Urinary bladder (tissue), 3 donors: ENCODE measurements at regions not wholly inside any gene's neighbourhood (a gene's known extent, or its start where the extent isn't known, plus 50 kb on each side); places are given as distances from the start of the nearest gene placed in this dataset.

ENCODE experiments used
- DNase-seq: peaks from one replicate; pipeline ENCODE4 v3.0.0-alpha.2; 2015; ENCODE audit errors: extremely low spot score
- H3K27ac ChIP-seq: one replicate; pipeline ENCODE4 v1.5.1; 2013; ENCODE audit warnings: low read depth, mild to moderate bottlenecking, moderate library complexity
- H3K36me3 ChIP-seq: one replicate; pipeline ENCODE4 v1.6.1; 2013; ENCODE audit warnings: mild to moderate bottlenecking, moderate library complexity; ENCODE audit not compliant: insufficient read depth
- H3K4me1 ChIP-seq: one replicate; pipeline ENCODE4 v1.6.1; 2013; ENCODE audit warnings: mild to moderate bottlenecking, moderate library complexity; ENCODE audit not compliant: insufficient read depth
- H3K4me3 ChIP-seq: one replicate; pipeline ENCODE4 v1.5.1; 2013; ENCODE audit warnings: low read depth, low read length
- WGBS: extraction: QIAGEN DNeasy Blood & Tissue Kit; methylation state at CpG from one replicate; pipeline ENCODE4 v1.1.7; 2013; 5-methylcytosine and 5-hydroxymethylcytosine counted together
- donor health status: healthy with polysubstance abuse.
- donor health status: healthy.

- H3K4me3 ChIP-seq: no peak overlapping the region
- H3K4me1 ChIP-seq: no peaks in the 10 kb centered on the region
- no peak overlapping the region for H3K27ac ChIP-seq
- no peak for DNase-seq
- H3K36me3 ChIP-seq: no peaks in the 10 kb centered on the region
- WGBS: 90% methylated on average over 1 of the region's 1 CpG
These were observed 234.4 kb upstream of the ATP6AP2 start for GRCh38 chrX:40346379-40346778.

DNA sequence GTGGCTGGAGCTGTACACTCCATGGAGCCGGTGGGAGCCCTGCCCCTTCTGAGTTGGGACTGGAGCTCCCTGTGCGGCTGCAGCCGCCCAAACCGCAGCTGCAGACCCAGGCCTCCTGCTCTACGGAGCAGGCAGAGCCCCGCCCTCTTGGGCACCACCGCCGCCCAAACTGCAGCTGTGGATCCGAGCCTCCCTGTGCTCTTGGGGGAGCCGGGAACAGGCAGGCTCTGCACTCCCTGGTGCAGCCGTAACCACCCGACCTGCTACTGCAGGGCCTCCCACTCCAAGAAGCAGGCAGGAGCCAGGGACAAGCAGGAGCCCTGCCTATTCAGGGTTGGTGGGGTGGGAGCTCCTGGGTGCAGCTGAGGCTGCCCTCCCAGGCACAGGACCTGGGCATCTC, 237.5 kb upstream of the ATP6AP2 start:
- 94% methylated on average over 12 of the region's 12 CpGs for WGBS

DNA sequence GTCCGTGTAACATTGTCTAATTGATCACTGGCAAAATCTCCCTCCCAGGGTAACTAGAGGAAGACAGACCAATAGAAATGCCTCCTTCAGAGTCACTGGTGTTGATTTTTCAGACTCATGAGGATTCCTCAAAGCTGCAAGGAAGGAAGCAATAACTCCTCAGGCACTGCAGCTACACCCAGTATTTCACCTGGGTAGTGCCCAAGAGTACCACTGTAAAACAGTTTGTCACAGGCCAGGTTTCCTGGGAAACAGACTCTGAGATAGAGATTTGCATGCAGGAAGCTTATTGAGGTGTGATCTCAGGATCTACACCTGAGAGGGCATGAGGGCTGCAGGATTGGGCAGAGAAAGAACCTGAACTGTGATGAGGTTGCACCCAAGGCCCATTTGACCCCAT, 240.7 kb upstream of the ATP6AP2 start:
- WGBS: 73% methylated on average over 1 of the region's 1 CpG
- Histone ChIP-seq H3K4me3 (no peak overlapping the region), H3K27ac (no peak overlapping the region), H3K36me3 (no peaks in the 10 kb centered on the region), H3K4me1 (no peaks in the 10 kb centered on the region)
- no peak for DNase-seq

More for the DNA sequence above, 237.5 kb upstream of the ATP6AP2 start:
- Histone ChIP-seq H3K4me1 (no peaks in the 10 kb centered on the region), H3K4me3 (no peak overlapping the region), H3K36me3 (no peaks in the 10 kb centered on the region), H3K27ac (no peak overlapping the region)
- no peak for DNase-seq

DNA sequence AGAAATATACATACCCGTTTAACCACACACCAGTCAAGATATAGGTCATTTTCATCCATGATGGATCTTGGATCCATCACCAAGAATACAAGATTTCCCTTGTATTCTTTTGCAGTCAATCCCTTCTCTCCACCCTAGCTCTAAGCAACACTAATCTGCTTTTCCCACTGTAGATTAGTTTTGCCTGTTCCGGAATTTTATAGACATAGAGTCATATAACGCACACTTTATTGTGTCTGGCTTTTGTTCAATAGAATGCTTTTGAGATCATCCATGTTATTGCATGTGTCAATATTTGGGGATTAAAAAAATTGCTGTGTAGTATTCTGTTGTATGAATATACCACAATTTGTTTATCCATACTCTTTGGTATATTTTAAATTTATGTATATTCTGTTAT, 235.6 kb upstream of the BCOR start:
- Histone ChIP-seq H3K36me3 (no peaks in the 10 kb centered on the region), H3K4me3 (no peak overlapping the region), H3K4me1 (no peaks in the 10 kb centered on the region), H3K27ac (no peak overlapping the region)
- 70% methylated on average over 3 of the region's 3 CpGs for WGBS
- DNase-seq: no peak

DNA sequence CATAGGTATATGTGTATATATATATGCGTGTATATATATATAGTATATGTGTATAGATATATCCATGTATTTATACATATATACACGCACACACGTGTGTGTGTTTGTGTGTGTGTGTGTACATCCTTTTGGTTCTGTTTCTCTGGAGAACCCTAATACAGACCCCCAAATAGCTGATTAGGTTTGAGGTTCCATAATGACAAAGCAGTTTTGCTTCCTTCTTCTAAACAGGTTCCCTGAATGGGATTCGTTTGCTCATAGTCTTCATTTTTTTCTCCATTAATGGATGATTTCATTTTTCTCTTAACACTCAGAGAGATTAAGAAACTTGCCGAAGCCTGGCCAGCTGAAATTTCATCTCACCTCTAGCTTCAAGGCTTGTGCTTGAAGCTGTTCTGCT, 234.0 kb upstream of the BCOR start:
- WGBS: 75% methylated on average over 5 of the region's 5 CpGs
- H3K36me3 ChIP-seq: no peaks in the 10 kb centered on the region
- DNase-seq: no peak
- H3K4me3 ChIP-seq: no peak overlapping the region
- no peak overlapping the region for H3K27ac ChIP-seq
- H3K4me1 ChIP-seq: no peaks in the 10 kb centered on the region

DNA sequence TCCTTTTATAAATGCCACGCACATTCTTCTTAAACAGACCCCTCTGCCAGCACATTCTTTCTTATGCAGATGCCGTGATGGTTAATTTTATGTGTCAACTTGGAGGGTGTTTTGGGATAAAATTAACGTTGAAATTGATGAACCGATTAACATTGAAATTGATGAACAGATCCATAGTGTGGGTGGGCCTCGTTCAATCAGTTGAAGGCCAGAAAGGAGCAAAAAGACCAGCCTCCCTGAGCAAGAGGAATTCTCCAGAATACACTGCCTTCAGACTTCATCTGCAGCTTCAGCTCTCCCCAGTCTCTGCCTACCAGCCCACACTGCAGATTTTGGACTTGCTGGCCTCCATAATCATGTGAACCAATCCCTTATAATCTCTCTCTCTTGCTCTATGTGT, 233.6 kb upstream of the BCOR start:
- no peaks in the 10 kb centered on the region for H3K36me3 ChIP-seq
- no peak overlapping the region for H3K27ac ChIP-seq
- 75% methylated on average over 5 of the region's 5 CpGs for WGBS
- no peak overlapping the region for H3K4me3 ChIP-seq
- DNase-seq: no peak
- H3K4me1 ChIP-seq: no peaks in the 10 kb centered on the region

DNA sequence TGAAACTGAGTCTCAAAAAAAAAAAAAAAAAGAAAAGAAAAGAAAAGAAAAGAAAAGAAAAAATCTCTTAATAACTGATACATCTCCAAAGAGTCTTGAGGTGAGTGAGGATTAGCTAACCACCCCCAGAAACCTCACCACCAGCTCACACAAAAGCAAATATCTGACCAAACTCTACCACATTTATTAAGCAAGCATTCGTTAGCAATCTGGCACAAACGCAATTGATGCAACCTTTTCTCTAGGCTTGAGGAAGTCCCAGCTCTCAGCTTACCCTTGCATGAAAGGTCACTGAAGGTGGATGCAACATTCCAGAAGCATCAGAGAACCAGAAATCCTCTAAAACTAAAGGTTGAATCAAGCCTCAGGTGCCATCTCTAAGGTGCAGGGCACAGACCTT, 231.9 kb upstream of the BCOR start:
- 89% methylated on average over 2 of the region's 2 CpGs for WGBS
- Histone ChIP-seq H3K4me1 (no peaks in the 10 kb centered on the region), H3K36me3 (no peaks in the 10 kb centered on the region), H3K27ac (no peak overlapping the region), H3K4me3 (no peak overlapping the region)
- no peak for DNase-seq

DNA sequence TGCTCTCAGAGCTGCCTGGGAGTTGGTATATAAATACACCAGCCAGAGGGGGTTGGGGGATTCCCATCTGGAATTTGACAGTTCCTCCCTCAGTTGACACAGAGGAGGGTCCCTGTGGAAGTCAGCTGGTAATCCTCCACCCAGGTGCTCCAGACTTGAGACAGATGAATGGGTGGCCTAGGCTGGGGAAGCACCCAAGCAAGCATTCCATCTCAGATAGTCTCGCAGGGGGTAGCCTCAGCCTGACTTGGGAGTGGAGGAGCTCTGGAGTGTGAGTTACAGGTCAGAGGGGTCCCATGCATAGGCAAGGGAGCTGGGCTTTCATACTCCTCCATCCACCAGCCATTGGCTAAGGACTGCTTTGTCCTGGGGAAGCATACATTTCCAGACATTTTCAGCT, 229.3 kb upstream of the BCOR start:
- Histone ChIP-seq H3K27ac (no peak overlapping the region), H3K4me3 (no peak overlapping the region), H3K4me1 (no peaks in the 10 kb centered on the region), H3K36me3 (no peaks in the 10 kb centered on the region)
- DNase-seq: no peak
- 96% methylated on average over 1 of the region's 1 CpG for WGBS

DNA sequence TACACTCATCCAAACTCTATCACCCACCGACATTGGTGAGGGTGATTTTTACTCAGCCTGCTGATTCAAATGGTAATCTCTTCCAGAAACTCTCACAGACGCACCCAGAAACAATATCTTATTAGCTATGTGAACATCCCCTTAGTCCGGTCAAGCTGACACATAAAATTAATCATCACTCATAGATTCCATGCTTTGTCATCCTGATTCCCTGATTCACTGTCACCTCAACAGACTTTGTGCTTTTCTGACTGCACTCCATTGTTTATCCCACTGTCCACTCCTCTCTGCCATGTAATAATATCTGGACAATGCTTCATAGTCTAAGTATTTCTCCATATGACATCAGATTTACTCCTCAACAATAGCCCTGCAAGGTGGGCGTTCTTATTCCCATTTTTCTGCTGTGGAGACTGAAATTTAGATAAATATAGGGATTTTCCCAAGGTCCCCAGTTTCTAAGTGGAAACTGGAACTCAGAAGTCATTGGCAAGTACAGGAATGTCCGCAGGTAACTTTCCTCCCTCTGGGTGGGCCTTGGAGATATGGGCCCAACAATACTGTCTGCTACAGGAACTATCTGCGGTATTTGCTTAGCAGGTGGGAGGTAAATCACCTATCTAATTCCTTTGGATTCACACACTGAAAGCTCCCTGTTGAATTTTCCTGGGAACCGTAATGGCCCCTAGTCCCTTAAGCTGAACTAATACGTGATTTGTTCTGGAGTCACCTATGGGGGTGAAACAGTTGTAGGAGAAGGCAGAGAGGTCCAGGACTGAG, 228.6 kb upstream of the BCOR start:
- WGBS: 91% methylated on average over 8 of the region's 8 CpGs
- Histone ChIP-seq H3K4me3 (no peak overlapping the region), H3K4me1 (no peaks in the 10 kb centered on the region), H3K36me3 (no peaks in the 10 kb centered on the region), H3K27ac (no peak overlapping the region)
- no peak for DNase-seq

- Histone ChIP-seq H3K4me1 (no peaks in the 10 kb centered on the region), H3K36me3 (no peaks in the 10 kb centered on the region), H3K4me3 (no peak overlapping the region), H3K27ac (no peak overlapping the region)
- WGBS: 95% methylated on average over 11 of the region's 11 CpGs
- DNase-seq: no peak
These were observed 227.4 kb upstream of the BCOR start for GRCh38 chrX:40325161-40325560.

GRCh38 chrX:40323977-40324376, 226.2 kb upstream of the BCOR start:
- 84% methylated on average over 5 of the region's 5 CpGs for WGBS
- no peaks in the 10 kb centered on the region for H3K4me1 ChIP-seq
- DNase-seq: no peak
- H3K27ac ChIP-seq: no peak overlapping the region
- no peak overlapping the region for H3K4me3 ChIP-seq
- no peaks in the 10 kb centered on the region for H3K36me3 ChIP-seq

GRCh38 chrX:40320819-40321218, 223.1 kb upstream of the BCOR start:
- no peaks in the 10 kb centered on the region for H3K36me3 ChIP-seq
- H3K4me1 ChIP-seq: no peaks in the 10 kb centered on the region
- no peak overlapping the region for H3K4me3 ChIP-seq
- no peak for DNase-seq
- no peak overlapping the region for H3K27ac ChIP-seq

- H3K36me3 ChIP-seq: no peaks in the 10 kb centered on the region
- H3K4me3 ChIP-seq: no peak overlapping the region
- no peak overlapping the region for H3K27ac ChIP-seq
- WGBS: 51% methylated on average over 4 of the region's 4 CpGs
- no peak for DNase-seq
- no peaks in the 10 kb centered on the region for H3K4me1 ChIP-seq
These were observed 221.0 kb upstream of the BCOR start for GRCh38 chrX:40318801-40319200.

GRCh38 chrX:40318076-40318475, 220.3 kb upstream of the BCOR start:
- DNase-seq: no peak
- Histone ChIP-seq H3K4me3 (no peak overlapping the region), H3K27ac (no peak overlapping the region), H3K36me3 (no peaks in the 10 kb centered on the region), H3K4me1 (no peaks in the 10 kb centered on the region)
- 75% methylated on average over 6 of the region's 6 CpGs for WGBS

DNA sequence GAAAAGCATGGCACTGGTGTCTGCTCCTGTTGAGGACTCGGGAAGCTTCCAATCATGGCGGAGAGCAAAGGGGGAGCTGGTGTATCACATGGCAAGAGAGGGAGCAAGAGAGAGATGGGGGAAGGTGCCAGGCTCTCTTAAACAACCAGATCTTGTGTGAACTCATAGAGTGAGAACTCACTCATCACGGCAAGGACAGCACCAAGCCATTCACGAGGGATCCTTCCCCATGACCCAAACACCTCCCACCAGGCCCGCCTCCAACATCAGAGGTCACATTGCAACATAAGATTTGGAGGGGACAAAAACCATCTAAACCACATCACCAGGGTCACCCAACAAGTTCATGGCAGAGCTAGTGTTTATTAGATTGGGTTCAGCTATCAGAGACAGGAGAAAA, 218.7 kb upstream of the BCOR start:
- WGBS: 96% methylated on average over 5 of the region's 5 CpGs
- H3K4me1 ChIP-seq: no peaks in the 10 kb centered on the region
- H3K27ac ChIP-seq: no peak overlapping the region
- H3K36me3 ChIP-seq: no peaks in the 10 kb centered on the region
- no peak for DNase-seq
- no peak overlapping the region for H3K4me3 ChIP-seq
